ENCODE measurements at regions not wholly inside any gene's neighbourhood (a gene's known extent, or its start where the extent isn't known, plus 50 kb on each side); places are given as distances from the start of the nearest gene placed in this dataset.

DNA sequence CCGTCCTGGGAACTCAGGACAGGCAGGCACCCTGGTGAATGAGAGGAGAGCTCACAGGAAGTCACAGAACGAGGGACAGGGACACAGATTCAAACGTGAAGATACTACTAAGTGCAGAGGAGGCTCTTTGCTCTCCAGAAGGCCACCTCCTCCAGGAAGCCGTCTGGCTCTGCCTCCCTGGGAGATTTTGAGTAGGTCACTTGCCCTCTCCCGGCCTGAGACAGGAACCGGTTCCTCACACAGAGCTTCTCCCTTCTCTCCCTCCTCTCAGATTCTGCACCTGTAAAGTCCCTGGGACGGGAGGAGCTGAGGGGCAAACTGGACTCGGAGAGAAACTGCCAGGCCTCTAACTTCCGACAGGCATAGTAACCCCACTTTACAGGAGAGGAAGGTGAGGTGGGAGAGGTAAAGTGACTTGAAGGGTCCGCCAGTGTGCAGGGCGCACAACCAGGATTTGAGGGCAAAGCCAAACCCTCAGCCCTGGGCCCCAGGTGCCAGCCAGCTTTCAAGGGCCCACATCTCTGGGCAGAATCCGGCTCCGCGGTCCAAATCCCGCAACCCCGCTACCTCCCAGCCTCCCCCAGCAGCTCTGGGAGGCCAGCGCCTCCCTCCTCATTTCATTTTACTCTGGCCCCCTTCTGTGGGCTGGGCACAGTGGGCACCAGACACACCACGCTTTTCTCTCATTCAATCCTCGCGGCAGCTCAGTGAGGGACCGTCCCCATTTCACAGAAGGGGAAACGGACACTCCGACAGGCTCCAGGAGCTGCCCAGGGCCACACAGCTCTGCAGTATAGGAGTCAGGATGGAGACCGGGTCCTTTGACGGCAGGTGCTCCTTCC lies 150.2 kb downstream of the SMAD6 start:
- DNase-seq (ENCODE audit: insufficient read length, low spot score) (no peak), FAIRE-seq (no peak)
- no peak for TF ChIP-seq POLR2A (IDR thresholded peaks at IDR 0.05; ENCODE audit: low read depth, low read length)

DNA sequence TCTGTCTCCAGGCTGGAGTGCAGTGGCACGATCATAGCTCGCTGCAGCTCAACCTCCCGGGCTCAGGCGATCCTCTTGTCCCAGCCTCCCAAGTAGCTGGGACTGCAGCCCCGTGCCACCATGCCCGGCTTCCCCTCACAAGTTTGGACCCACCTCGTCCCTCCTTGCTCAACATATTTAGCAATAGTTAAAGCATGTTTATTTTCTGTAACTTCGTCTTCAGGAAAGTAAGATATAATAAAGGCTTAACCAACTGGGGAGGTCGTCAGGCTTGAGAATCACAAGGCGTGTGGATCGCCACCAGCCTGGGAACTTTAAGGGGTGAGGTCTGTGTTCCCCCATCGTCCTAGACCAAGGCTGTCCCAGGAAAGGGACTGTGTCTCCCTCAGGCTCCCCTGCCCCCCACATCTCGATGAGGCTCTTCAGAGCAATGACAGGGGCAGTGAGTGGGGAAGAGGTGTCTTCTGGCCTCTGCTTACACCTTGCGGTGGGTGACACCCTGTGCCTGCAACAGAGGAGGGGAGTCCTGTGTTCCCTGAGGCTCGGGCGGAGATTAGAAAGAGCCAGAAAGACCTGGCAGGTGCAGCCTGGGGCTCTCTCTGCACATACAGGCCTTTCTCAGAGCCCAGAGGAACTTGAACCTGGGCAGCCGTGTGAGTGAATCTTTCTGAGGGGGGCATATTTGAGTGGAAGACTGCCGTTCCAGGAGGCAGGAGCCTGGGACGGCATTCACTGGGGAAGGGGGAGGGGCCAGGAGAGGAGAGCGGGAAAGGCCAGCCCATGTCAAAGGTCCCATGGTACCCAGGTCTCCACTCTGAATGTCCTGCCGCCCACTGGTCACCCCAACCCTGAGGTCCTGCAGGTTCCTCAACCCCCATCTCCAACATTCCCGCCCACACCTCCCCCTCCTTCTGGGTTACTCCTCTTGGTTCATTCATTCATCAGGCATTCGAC lies 152.3 kb downstream of the SMAD6 start:
- TF ChIP-seq POLR2A (IDR thresholded peaks at IDR 0.05; ENCODE audit: low read depth, low read length), result no peak
- FAIRE-seq, result no peak

DNA sequence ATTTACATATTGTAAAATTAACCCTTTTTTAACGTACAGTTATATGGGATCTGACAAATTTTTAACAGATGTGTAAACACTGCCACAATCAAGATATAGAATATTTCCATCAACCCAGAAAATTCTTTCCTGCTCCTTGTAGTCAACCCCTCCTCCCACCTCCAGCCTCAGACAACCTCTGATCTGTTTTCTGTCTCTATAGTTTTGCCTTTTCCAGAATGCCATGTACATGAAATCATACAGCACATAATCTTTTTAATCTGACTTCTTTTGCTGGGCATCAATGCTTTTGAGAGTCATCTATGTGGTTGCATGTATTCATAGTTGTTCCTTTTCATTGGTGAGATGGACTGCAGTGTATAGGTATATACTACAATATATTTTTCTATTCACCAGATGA lies 153.0 kb downstream of the SMAD6 start:
- FAIRE-seq (no peak), DNase-seq (ENCODE audit: insufficient read length, low spot score) (no peak)
- TF ChIP-seq POLR2A (IDR thresholded peaks at IDR 0.05; ENCODE audit: low read depth, low read length), result no peak

More for the DNA sequence above, 152.3 kb downstream of the SMAD6 start:
- no peak for DNase-seq (ENCODE audit: insufficient read length, low spot score)

DNA sequence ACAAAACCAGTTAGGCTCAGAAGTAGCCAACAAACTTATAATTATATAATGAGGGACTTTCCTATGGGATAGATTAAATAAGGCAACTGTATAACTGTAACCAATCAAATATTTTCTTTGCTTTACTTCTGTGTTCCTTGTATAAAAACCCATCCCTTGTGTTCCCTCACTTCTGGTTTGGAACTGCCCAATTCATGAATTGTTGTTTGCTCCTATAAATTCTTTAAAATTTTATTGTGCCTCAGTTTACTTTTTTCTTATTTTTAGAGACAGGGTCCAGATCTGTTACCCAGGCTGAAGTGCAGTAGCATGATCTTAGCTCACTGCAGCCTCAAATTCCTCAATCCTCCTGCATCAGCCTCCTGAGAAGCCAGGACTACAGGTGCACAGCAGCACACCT lies 155.7 kb downstream of the SMAD6 start:
- no peak for FAIRE-seq
- DNase-seq (ENCODE audit: insufficient read length, low spot score), result no peak
- no peak for TF ChIP-seq POLR2A (IDR thresholded peaks at IDR 0.05; ENCODE audit: low read depth, low read length)

DNA sequence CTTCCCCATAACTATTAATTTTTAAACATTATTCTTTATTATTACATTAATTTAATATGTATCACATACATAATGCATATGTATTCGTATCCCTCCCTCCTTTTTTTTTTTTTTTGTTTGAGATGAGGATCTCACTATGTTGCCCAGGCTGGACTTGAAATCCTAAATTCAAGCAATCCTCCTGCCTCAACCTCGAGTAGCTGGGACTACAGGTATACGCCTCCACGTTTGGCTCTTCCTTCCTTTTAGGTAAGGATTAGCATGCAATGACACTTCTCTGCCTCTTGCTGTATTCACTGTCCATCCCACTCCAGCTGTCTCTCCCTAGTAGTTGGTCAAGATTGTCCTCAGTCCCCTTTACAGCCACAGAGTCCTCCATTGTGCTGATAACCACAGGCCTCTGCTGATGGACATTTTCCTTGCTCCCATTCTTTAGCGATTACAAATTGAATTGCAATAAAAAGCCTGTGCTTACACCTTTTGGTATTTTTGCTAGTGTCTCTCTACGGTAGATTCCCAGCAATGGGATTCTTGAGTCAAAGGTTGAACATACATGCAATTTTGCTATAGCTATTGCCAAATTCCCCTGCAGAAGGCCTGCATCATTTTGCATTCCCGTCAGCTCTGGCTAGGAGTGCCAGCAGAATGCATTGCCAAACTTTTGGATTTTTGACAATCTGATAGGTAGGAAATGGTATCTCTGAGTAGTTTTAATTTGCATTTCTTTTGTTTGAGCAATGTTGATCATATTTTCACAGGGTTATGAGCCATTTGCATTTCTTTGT lies 156.6 kb downstream of the SMAD6 start:
- DNase-seq (ENCODE audit: insufficient read length, low spot score) (no peak), FAIRE-seq (no peak)
- no peak for TF ChIP-seq POLR2A (IDR thresholded peaks at IDR 0.05; ENCODE audit: low read depth, low read length)

DNA sequence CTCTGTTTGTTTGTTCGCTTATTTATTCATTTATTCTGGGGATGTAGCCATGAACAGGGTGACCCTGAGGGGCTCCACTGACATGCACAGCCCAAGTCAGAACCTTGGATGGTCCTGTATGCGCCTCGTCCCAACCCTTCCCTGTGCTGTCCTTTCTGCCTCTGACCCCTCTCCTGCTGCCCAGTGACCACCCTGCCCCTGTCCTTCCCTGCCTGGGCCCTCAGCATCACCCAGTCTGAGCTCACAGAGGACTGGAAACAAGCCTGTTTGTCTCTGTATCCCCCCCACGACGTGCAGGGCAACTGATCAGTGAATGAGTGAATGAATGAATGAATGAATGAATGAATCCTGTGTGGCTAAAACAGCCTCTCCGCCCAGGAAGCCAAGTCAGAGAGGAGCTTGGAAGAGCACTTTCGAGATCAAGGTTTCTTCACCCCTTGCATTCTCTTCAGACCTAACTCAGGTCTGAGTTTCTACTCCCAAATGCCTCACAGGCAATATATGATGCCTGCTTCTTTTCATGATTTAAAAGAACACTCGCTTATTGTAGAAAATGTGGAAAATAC lies 157.7 kb downstream of the SMAD6 start:
- FAIRE-seq (no peak), DNase-seq (ENCODE audit: insufficient read length, low spot score) (no peak)
- no peak for TF ChIP-seq POLR2A (IDR thresholded peaks at IDR 0.05; ENCODE audit: low read depth, low read length)

DNA sequence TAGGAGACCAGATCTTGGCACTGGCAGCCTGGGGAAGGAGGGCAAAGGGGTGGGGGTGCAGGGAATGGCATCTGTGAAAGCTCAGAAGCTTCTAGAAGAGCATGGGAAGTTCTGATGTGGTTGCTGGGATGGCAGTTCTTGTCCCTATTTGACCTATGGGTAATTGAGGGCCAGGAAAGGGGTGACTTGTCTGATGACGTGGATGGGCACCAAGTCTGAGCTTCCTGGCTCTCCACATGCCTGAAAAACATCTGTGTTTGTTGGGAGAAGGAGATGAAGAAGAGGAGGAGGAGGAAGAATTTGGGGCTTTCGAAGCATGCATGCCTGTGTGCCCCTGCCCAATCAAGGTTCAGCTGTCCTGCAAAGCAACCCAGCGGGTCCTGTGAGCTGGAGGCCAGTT lies 158.8 kb downstream of the SMAD6 start:
- FAIRE-seq (no peak), DNase-seq (ENCODE audit: insufficient read length, low spot score) (no peak)
- no peak for TF ChIP-seq POLR2A (IDR thresholded peaks at IDR 0.05; ENCODE audit: low read depth, low read length)

DNA sequence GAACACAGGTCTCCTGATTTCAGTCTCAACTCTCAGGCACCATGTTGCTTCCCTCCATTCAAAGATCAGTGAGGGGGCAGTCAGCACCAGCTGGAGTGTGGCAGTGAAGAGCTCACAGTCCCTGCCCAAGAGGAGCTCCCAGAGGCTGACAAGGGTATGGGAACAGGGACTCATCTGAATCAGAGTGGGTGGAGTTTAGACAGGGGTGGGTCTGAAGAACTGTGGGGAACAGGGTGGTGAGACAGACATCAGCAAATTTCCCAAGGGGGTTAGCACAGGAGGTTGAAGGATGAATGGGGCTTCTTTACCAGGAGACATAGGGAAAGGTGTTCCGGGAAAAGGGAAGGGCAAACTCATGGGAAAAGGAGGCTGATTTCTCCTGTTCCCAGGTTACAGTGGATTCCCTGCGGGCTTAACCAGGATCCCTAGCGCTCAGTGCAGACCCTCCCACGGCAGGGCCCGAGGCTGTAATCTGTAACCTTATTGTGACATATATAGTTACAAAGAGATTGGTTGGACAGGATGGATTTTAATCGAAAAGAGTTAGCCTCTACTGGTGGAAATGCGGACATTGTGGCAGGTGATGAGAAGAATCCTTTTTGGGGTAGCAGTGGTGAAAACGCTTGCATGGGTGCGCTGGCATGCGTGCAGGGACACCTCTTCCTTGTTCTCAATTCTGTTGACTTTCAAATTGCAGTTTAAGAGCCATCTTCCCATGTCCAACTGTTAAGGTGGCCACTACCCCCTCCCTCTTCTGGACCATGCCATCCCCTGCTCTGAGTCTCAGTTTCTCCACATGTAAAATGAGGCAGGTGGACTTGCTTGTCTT lies 160.3 kb downstream of the SMAD6 start:
- DNase-seq (ENCODE audit: insufficient read length, low spot score) (no peak), FAIRE-seq (no peak)
- TF ChIP-seq POLR2A (IDR thresholded peaks at IDR 0.05; ENCODE audit: low read depth, low read length), result no peak

DNA sequence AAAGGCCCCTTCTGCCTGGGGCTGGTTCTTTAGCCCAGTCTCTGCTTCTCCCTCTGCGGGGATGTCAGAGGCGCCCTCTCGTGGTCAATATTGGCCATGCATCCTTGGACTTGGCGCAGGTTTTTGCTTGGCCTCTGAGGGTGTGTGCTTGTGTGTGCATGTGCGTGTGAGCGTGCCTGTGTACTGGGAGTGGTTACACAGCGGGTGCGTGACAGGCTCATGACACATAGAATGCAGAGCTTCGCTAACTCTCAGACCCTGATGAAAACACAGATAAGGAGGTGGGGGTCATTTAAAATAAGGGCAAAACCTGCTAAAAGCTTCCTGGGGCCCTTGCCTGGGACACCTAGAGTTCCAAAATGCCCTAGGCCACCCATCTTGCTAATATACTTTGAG lies 160.9 kb downstream of the SMAD6 start:
- no peak for FAIRE-seq
- no peak for DNase-seq (ENCODE audit: insufficient read length, low spot score)

DNA sequence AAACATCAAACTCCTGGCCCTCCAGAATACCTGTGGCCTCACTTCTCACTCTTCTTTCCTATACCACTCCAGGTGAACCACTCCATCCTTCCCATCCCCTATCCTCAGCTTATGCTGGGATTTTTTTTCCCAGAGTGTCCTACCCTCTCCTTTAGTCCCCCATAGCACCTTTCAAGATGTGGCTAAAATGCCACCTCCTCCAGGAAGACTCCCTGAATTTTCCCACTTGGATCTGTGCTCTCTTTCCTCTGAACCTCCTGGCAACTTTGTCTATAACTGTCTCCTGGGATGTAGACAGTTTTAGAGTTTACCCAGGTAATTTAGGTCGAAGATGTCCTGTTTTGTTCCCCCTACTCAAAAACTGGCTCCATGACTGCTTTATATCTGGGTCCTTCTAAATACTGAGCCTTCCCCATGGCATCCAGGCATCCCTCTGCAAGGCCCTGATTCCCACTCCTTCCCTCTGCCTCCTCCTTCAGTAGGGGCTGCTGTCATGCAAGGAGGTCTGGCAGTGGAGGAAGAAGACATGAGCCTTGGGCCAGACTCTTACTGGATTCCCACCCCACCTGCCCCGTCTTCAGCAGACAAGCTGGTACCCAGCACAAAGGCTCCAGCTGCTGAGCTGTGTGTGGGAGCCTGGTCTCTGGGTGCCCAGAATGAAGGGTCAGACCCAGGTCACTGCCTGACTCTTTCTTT lies 161.5 kb downstream of the SMAD6 start:
- TF ChIP-seq POLR2A (IDR thresholded peaks at IDR 0.05; ENCODE audit: low read depth, low read length), result no peak
- DNase-seq (ENCODE audit: insufficient read length, low spot score) (no peak), FAIRE-seq (no peak)

More for the DNA sequence above, 160.9 kb downstream of the SMAD6 start:
- TF ChIP-seq POLR2A (IDR thresholded peaks at IDR 0.05; ENCODE audit: low read depth, low read length), result no peak

DNA sequence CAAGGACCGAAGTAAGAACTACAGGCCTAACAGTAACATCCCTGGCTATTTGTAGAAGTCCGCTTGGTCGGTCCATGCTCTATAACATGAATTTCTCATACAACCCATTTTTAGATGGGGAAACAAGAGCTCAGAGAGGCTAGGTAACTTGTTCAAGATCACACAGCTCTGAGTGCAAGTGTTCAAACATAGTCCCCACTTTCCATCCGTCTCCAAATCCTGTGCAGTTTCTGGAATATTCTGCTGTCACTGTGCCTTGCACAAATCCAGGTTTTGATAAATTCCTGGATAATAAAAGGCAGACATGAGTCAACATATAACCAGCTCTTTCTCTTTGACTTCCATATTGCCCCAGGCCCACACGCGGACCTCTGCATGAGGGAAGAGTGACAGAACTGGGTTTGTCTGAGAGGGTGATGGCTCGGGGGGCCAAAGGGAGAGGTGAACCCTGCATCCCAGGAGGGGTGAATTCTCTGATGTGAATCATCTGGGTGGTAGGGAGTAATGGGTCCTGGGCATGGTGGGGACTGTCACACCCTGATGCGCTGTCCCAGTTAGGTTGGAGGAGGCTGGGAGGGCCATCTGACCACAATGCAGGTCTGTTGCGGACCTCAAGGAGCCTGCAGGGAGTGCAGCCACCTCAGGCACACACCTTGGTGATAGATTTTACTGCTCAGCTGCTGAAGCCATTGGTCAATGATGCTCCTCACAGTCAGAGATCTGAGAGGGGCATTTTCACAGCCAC lies 162.2 kb downstream of the SMAD6 start:
- DNase-seq (ENCODE audit: insufficient read length, low spot score), result no peak
- FAIRE-seq, result no peak
- no peak for TF ChIP-seq POLR2A (IDR thresholded peaks at IDR 0.05; ENCODE audit: low read depth, low read length)
